ENCODE measurements at regions not wholly inside any gene's neighbourhood (a gene's known extent, or its start where the extent isn't known, plus 50 kb on each side); places are given as distances from the start of the nearest gene placed in this dataset.

DNA sequence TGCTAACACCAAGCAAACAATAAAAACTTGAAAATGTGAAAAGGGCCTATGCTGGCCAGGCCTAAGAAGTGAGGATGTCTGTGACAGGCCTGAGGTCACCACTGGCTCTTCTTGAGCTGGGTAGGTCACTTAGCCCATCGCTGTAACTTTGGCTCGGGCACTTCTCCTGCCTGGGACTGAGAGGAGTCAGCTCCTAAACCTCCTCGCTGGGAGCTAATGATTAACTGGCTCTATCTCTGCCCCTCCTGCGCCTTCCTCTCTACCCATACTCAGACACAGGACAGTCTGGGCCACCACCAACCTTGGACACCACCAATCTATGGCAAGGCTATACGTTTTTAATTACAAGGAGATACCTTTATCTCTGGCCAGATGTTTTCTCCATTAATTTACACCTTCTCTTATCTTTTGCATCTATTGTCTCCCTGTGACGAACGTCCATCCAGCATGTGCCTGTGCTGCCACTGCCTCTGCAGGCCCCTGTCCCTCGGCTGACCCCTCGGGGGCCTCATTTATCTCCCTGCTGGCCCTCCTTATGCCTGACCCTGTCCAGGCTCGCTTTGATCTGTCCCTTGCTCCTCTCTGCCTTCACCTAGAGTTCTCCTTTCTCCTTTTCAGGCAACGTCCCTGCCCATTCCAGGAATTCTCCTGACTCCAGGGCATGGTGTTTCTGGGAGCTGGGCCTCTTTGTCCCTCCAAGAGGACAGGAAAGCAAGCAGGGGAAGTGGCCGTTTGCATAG is 149.1 kb upstream of the GATA6 start:
- Histone ChIP-seq H3K4me1 (ENCODE audit: insufficient read depth, low read length, poor library complexity, severe bottlenecking) (no peaks in the 10 kb centered on the region), H3K36me3 (ENCODE audit: insufficient read depth, low read length, poor library complexity, severe bottlenecking) (no peaks in the 10 kb centered on the region), H3K27me3 (replicated peaks; ENCODE audit: insufficient read depth, low read depth, low read length, poor library complexity) (no peaks in the 10 kb centered on the region), H3K4me3 (ENCODE audit: low read depth, low read length, poor library complexity, severe bottlenecking) (no peak overlapping the region), H3K9me3 (ENCODE audit: low read depth, low read length, poor library complexity, severe bottlenecking) (no peaks in the 10 kb centered on the region), H3K27ac (ENCODE audit: low read depth, low read length, poor library complexity, severe bottlenecking) (no peak overlapping the region)
- intact Hi-C loops (cut with micrococcal nuclease; ENCODE audit: unreplicated experiment): no loop called here
- BruUV-seq (replicated peaks): no TSS peak
- CTCF ChIA-PET: no interaction called here
- TF ChIP-seq, protein P1, sequence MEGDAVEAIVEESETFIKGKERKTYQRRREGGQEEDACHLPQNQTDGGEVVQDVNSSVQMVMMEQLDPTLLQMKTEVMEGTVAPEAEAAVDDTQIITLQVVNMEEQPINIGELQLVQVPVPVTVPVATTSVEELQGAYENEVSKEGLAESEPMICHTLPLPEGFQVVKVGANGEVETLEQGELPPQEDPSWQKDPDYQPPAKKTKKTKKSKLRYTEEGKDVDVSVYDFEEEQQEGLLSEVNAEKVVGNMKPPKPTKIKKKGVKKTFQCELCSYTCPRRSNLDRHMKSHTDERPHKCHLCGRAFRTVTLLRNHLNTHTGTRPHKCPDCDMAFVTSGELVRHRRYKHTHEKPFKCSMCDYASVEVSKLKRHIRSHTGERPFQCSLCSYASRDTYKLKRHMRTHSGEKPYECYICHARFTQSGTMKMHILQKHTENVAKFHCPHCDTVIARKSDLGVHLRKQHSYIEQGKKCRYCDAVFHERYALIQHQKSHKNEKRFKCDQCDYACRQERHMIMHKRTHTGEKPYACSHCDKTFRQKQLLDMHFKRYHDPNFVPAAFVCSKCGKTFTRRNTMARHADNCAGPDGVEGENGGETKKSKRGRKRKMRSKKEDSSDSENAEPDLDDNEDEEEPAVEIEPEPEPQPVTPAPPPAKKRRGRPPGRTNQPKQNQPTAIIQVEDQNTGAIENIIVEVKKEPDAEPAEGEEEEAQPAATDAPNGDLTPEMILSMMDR (conservative IDR thresholded peaks at IDR 0.05; ENCODE audit: low read depth, low read length): no peak
- TF ChIP-seq EZH2 (IDR thresholded peaks at IDR 0.05; ENCODE audit: borderline replicate concordance, low read depth, low read length, poor library complexity, severe bottlenecking): no peak
- DNase-seq (ENCODE audit: low spot score): no peak
- POLR2A ChIA-PET (ENCODE audit: low non-redundant PET): no interaction called here

DNA sequence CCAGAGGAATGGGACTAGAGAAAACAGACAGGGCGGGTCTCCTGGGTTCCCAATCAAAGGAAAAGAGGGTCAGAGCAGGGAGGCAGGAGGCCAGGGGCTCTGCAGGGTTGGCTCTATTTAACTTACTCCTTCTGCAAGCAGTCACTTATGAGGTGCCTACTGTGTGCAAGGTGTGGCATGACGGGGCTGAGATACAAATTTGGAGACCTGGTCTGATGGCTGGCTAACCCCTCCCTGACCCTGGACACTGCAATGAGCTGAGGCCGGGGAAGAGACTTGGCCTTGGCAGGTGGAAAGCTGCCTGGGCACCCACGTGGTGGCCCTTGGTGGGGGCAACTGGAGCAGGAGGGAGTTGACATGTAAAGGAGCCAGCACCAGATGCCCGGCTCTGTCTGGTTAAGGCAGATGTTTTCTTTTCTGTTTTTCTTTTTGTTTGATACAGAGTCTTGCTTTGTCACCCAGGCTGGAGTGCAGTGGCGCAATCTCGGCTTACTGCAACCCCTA is 148.5 kb upstream of the GATA6 start:
- Histone ChIP-seq H3K9me3 (ENCODE audit: low read depth, low read length, poor library complexity, severe bottlenecking) (no peaks in the 10 kb centered on the region), H3K36me3 (ENCODE audit: insufficient read depth, low read length, poor library complexity, severe bottlenecking) (no peaks in the 10 kb centered on the region), H3K4me3 (ENCODE audit: low read depth, low read length, poor library complexity, severe bottlenecking) (no peak overlapping the region), H3K27ac (ENCODE audit: low read depth, low read length, poor library complexity, severe bottlenecking) (no peak overlapping the region), H3K27me3 (replicated peaks; ENCODE audit: insufficient read depth, low read depth, low read length, poor library complexity) (no peaks in the 10 kb centered on the region), H3K4me1 (ENCODE audit: insufficient read depth, low read length, poor library complexity, severe bottlenecking) (no peaks in the 10 kb centered on the region)
- intact Hi-C loops (cut with micrococcal nuclease; ENCODE audit: unreplicated experiment): no loop called here
- BruUV-seq (replicated peaks): no TSS peak
- TF ChIP-seq, protein P1 (conservative IDR thresholded peaks at IDR 0.05; ENCODE audit: low read depth, low read length): no peak
- no peak for TF ChIP-seq EZH2 (IDR thresholded peaks at IDR 0.05; ENCODE audit: borderline replicate concordance, low read depth, low read length, poor library complexity, severe bottlenecking)
- POLR2A ChIA-PET (ENCODE audit: low non-redundant PET): no interaction called here
- CTCF ChIA-PET: no interaction called here
- DNase-seq (ENCODE audit: low spot score): no peak

DNA sequence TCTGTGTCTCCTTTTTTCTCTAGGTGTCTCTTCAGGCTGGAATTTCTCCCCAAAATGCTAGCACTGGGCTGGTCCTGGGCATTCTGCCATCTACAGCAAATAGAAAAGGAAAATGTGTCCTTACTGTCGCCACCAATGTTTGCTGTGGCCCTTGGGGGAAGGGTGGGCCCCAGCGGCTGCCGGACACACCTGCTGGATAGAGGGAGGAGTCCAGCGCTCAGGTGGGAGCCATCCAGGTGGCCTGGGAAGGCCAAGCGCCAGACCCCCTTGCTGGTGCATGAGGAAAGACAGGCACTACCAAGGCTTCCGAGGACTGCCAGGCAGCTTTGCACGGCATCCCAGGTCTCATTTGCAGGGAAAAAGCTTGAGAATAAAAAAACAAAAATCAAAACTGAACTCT is 147.7 kb upstream of the GATA6 start:
- CTCF ChIA-PET: no interaction called here
- POLR2A ChIA-PET (ENCODE audit: low non-redundant PET): no interaction called here
- BruUV-seq (replicated peaks): no TSS peak

More for the DNA sequence above, 147.7 kb upstream of the GATA6 start:
- Histone ChIP-seq H3K36me3 (ENCODE audit: insufficient read depth, low read length, poor library complexity, severe bottlenecking) (no peaks in the 10 kb centered on the region), H3K4me3 (ENCODE audit: low read depth, low read length, poor library complexity, severe bottlenecking) (no peak overlapping the region), H3K9me3 (ENCODE audit: low read depth, low read length, poor library complexity, severe bottlenecking) (no peaks in the 10 kb centered on the region), H3K27me3 (replicated peaks; ENCODE audit: insufficient read depth, low read depth, low read length, poor library complexity) (no peaks in the 10 kb centered on the region), H3K27ac (ENCODE audit: low read depth, low read length, poor library complexity, severe bottlenecking) (no peak overlapping the region), H3K4me1 (ENCODE audit: insufficient read depth, low read length, poor library complexity, severe bottlenecking) (no peaks in the 10 kb centered on the region)
- TF ChIP-seq EZH2 (IDR thresholded peaks at IDR 0.05; ENCODE audit: borderline replicate concordance, low read depth, low read length, poor library complexity, severe bottlenecking): no peak
- TF ChIP-seq, protein P1 (conservative IDR thresholded peaks at IDR 0.05; ENCODE audit: low read depth, low read length): no peak
- DNase-seq (ENCODE audit: low spot score): no peak
- intact Hi-C loops (cut with micrococcal nuclease; ENCODE audit: unreplicated experiment): no loop called here

Data from A673 (cell line).